Keratinocyte (primary cell): ENCODE measurements at regions not wholly inside any gene's neighbourhood (a gene's known extent, or its start where the extent isn't known, plus 50 kb on each side); places are given as distances from the start of the nearest gene placed in this dataset.

Experiments used
- DNase-seq: peaks from one replicate; pipeline ENCODE4 v3.0.0-alpha.2; 2011; ENCODE audit warnings: low read depth, missing footprints, low spot score
- FAIRE-seq: peaks from 2 replicates; lab custom pipeline; 2011; peaks lifted over from hg19 to GRCh38; lab: Jason Lieb, UNC
- H2AFZ ChIP-seq: 2 replicates; pipeline ENCODE4 v1.6.0; 2012; ENCODE audit warnings: low read length, control low read depth, inconsistent platforms; ENCODE audit not compliant: control insufficient read depth
- H3K27ac ChIP-seq: 2 replicates; pipeline ENCODE4 v1.5.1; 2011; ENCODE audit warnings: low read length; ENCODE audit not compliant: control insufficient read depth, insufficient read depth
- H3K27me3 ChIP-seq: 3 replicates; pipeline ENCODE4 v1.6.0; 2011; ENCODE audit warnings: low read length; ENCODE audit not compliant: control insufficient read depth, insufficient read depth; ENCODE audit errors: extremely low read depth
- H3K36me3 ChIP-seq, 2 experiments: 2 replicates in 1 of 2; 3 replicates in 1 of 2; pipeline ENCODE4 v1.5.1; 2011; ENCODE audit warnings: low read length in 2 of 2, mild to moderate bottlenecking in 1 of 2; ENCODE audit not compliant: control insufficient read depth in 2 of 2, insufficient read depth in 2 of 2; ENCODE audit errors: extremely low read depth in 1 of 2
- H3K4me1 ChIP-seq: 3 replicates; pipeline ENCODE4 v1.5.1; 2011; ENCODE audit warnings: low read length; ENCODE audit not compliant: control insufficient read depth, insufficient read depth; ENCODE audit errors: extremely low read depth
- H3K4me2 ChIP-seq: 3 replicates; pipeline ENCODE4 v1.6.0; 2011; ENCODE audit warnings: low read depth, low read length; ENCODE audit not compliant: control insufficient read depth, insufficient read depth; ENCODE audit errors: extremely low read depth
- H3K4me3 ChIP-seq, 3 experiments: fragments of 200-600 bp in 1 of 3; sonication (generic) in 1 of 3; 2 replicates in 2 of 3; 3 replicates in 1 of 3; pipeline ENCODE4 v1.5.1; 2011 to 2016; ENCODE audit warnings: low read length in 3 of 3, mild to moderate bottlenecking in 3 of 3, control low read depth in 2 of 3, inconsistent platforms in 1 of 3, low read depth in 1 of 3, mixed read lengths in 1 of 3, mixed run types in 1 of 3, moderate library complexity in 1 of 3; ENCODE audit not compliant: control insufficient read depth in 2 of 3, insufficient read depth in 2 of 3; ENCODE audit errors: extremely low read depth in 1 of 3
- H3K79me2 ChIP-seq: 2 replicates; pipeline ENCODE4 v1.6.0; 2012; ENCODE audit warnings: low read length; ENCODE audit not compliant: control insufficient read depth, insufficient read depth
- H3K9ac ChIP-seq: 3 replicates; pipeline ENCODE4 v1.6.0; 2011; ENCODE audit warnings: low read length; ENCODE audit not compliant: control insufficient read depth, insufficient read depth; ENCODE audit errors: extremely low read depth
- H3K9me1 ChIP-seq: 3 replicates; pipeline ENCODE4 v1.6.0; 2011; ENCODE audit warnings: low read length; ENCODE audit not compliant: control insufficient read depth, insufficient read depth; ENCODE audit errors: extremely low read depth
- H3K9me3 ChIP-seq: 2 replicates; pipeline ENCODE4 v1.5.1; 2012; ENCODE audit warnings: low read depth, low read length; ENCODE audit not compliant: control insufficient read depth
- H4K20me1 ChIP-seq: 3 replicates; pipeline ENCODE4 v1.6.0; 2011; ENCODE audit warnings: low read length; ENCODE audit not compliant: control insufficient read depth, insufficient read depth; ENCODE audit errors: extremely low read depth
- EZH2 ChIP-seq: IDR thresholded peaks from one replicate; pipeline ENCODE4 v1.6.1; 2012; ENCODE audit warnings: inconsistent platforms, mild to moderate bottlenecking, low read length, moderate library complexity
- dilution Hi-C: fragments of 300-500 bp; cut with MboI; formaldehyde crosslinking; loops from one replicate; pipeline ENCODE4 v1.7.0; 2020; ENCODE audit warnings: low sequenced_read_pairs; ENCODE audit not compliant: extremely low pct_ligation_motif_present
- TF ChIP-seq, protein P1 (sequence below), 3 experiments: IDR thresholded peaks in 1 of 3; conservative IDR thresholded peaks in 1 of 3; optimal IDR thresholded peaks in 1 of 3; 2 replicates in 2 of 3; 3 replicates in 1 of 3; pipeline versions ENCODE3 to v1.5.1; 2011; ENCODE audit warnings: low read length in 3 of 3, mild to moderate bottlenecking in 3 of 3, moderate library complexity in 2 of 3, control low read depth in 1 of 3, inconsistent platforms in 1 of 3; ENCODE audit not compliant: insufficient read depth in 2 of 3; ENCODE audit errors: extremely low read depth in 1 of 3

DNA sequence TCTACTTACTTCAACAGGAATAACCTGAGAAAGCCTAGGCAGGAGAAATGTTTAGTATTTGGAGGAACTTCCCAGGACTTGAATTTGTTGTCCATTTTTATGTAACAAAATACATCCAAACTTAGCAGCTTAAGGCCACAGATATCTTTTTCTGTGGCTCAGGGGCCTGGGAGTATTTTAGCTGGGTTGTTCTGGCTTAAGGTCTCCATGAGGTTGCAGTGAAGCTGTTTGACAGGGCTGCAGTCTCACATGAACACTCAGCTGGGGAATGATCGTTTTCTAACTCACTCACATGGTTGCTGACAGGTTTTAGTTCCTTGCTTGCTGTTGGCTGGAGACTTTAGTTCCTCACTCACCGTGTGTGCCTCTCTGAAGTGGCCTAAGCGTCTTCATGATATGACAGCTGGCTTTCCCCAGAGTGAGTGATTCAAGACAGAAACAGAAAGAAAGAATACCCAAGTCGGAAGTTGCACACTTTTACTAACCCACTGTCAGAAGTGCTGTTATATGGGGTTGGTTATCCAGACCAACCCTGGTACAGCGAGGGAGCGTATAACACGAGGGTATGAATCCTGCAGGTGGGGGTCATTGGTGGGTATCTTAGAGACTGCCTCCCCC, 229.7 kb upstream of the TBL1XR1 start:
- Histone ChIP-seq H3K27me3 (no peaks in the 10 kb centered on the region), H3K9me3 (no peaks in the 10 kb centered on the region), H3K27ac (no peak overlapping the region), H3K4me1 (peaks cover 4% of the 10 kb centered on the region), H3K79me2 (no peaks in the 10 kb centered on the region), H4K20me1 (no peaks in the 10 kb centered on the region), H3K36me3 (no peaks in the 10 kb centered on the region), H2AFZ (no peak overlapping the region), H3K9ac (no peak overlapping the region), H3K9me1 (no peaks in the 10 kb centered on the region), H3K4me2 (no peak overlapping the region), H3K4me3 (no peak overlapping the region)
- TF ChIP-seq, protein P1, sequence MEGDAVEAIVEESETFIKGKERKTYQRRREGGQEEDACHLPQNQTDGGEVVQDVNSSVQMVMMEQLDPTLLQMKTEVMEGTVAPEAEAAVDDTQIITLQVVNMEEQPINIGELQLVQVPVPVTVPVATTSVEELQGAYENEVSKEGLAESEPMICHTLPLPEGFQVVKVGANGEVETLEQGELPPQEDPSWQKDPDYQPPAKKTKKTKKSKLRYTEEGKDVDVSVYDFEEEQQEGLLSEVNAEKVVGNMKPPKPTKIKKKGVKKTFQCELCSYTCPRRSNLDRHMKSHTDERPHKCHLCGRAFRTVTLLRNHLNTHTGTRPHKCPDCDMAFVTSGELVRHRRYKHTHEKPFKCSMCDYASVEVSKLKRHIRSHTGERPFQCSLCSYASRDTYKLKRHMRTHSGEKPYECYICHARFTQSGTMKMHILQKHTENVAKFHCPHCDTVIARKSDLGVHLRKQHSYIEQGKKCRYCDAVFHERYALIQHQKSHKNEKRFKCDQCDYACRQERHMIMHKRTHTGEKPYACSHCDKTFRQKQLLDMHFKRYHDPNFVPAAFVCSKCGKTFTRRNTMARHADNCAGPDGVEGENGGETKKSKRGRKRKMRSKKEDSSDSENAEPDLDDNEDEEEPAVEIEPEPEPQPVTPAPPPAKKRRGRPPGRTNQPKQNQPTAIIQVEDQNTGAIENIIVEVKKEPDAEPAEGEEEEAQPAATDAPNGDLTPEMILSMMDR (optimal IDR thresholded peaks at IDR 0.05 in 1 of 3, IDR thresholded peaks at IDR 0.05 in 1 of 3, conservative IDR thresholded peaks at IDR 0.05 in 1 of 3; ENCODE audit: extremely low read depth in 1 of 3, insufficient read depth in 2 of 3, low read length in 3 of 3) = no peak
- TF ChIP-seq EZH2 = no peak
- FAIRE-seq = no peak
- dilution Hi-C loops = no loop called here
- no peak for DNase-seq

- dilution Hi-C loops = no loop called here
- TF ChIP-seq, protein P1 (optimal IDR thresholded peaks at IDR 0.05 in 1 of 3, IDR thresholded peaks at IDR 0.05 in 1 of 3, conservative IDR thresholded peaks at IDR 0.05 in 1 of 3; ENCODE audit: extremely low read depth in 1 of 3, insufficient read depth in 2 of 3, low read length in 3 of 3) = no peak
- no peak for TF ChIP-seq EZH2
- no peak for FAIRE-seq
Observed at GRCh38 chr3:177427540-177427939, 230.3 kb upstream of the TBL1XR1 start.

More at GRCh38 chr3:177427540-177427939, 230.3 kb upstream of the TBL1XR1 start:
- no peaks in the 10 kb centered on the region for H3K9me3 ChIP-seq
- no peaks in the 10 kb centered on the region for H3K79me2 ChIP-seq
- DNase-seq = no peak
- peaks cover 4% of the 10 kb centered on the region for H3K4me1 ChIP-seq
- no peak overlapping the region for H2AFZ ChIP-seq
- no peaks in the 10 kb centered on the region for H3K27me3 ChIP-seq
- no peak overlapping the region for H3K27ac ChIP-seq
- no peak overlapping the region for H3K9ac ChIP-seq
- no peak overlapping the region for H3K4me2 ChIP-seq
- H4K20me1 ChIP-seq = no peaks in the 10 kb centered on the region
- H3K9me1 ChIP-seq = no peaks in the 10 kb centered on the region
- no peak overlapping the region for H3K4me3 ChIP-seq
- H3K36me3 ChIP-seq = no peaks in the 10 kb centered on the region
